Endothelial cell (in vitro differentiated cells): ENCODE measurements at regions not wholly inside any gene's neighbourhood (a gene's known extent, or its start where the extent isn't known, plus 50 kb on each side); places are given as distances from the start of the nearest gene placed in this dataset.

Experiments used
- DNase-seq: peaks from one replicate; pipeline ENCODE4 v3.0.0; 2021; ENCODE audit warnings: low spot score
- H3K27ac Mint-ChIP-seq: one replicate; pipeline ENCODE4 v1.8.0; 2021; ENCODE audit warnings: mixed read lengths, inconsistent platforms; ENCODE audit not compliant: unreplicated experiment
- H3K27me3 Mint-ChIP-seq: one replicate; pipeline ENCODE4 v1.8.0; 2021; ENCODE audit warnings: mild to moderate bottlenecking, moderate library complexity, mixed read lengths, inconsistent platforms; ENCODE audit not compliant: unreplicated experiment
- H3K36me3 Mint-ChIP-seq: one replicate; pipeline ENCODE4 v1.8.0; 2021; ENCODE audit warnings: mild to moderate bottlenecking, low read depth, mixed read lengths, inconsistent platforms; ENCODE audit not compliant: unreplicated experiment
- H3K4me1 Mint-ChIP-seq: one replicate; pipeline ENCODE4 v1.8.0; 2021; ENCODE audit warnings: mild to moderate bottlenecking, mixed read lengths, inconsistent platforms; ENCODE audit not compliant: unreplicated experiment
- H3K4me3 Mint-ChIP-seq: one replicate; pipeline ENCODE4 v1.8.0; 2021; ENCODE audit warnings: mild to moderate bottlenecking, mixed read lengths, inconsistent platforms; ENCODE audit not compliant: unreplicated experiment
- H3K9me3 Mint-ChIP-seq: one replicate; pipeline ENCODE4 v1.8.0; 2021; ENCODE audit warnings: mixed read lengths, inconsistent platforms; ENCODE audit not compliant: unreplicated experiment
- CTCF ChIP-seq: fragments of 200-600 bp; sonication (generic); IDR thresholded peaks from one replicate; pipeline ENCODE4 v1.5.0; 2021; ENCODE audit warnings: antibody characterized with exemption; ENCODE audit not compliant: unreplicated experiment

DNA sequence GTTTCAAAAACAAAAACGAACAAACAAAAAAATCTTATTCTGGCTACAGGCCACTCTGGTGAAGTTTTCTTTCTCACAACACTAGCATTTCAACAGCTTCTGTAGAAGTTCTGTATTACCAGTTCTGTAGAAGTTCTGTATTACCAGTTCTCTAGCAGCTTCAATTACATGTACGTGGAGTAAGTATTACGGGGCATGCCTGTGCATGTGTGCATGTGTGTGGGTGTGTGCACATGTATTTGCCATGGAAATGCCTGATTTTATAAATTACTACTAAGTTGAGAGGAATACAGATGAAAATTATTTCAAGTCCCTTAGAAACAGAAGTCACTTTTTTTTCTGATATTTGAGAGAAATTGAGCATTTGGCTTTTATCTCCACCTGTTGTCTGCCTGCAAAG is 414.2 kb downstream of the FOXO1 start:
- Mint-ChIP-seq H3K9me3 (no peaks in the 10 kb centered on the region), H3K36me3 (peaks cover 4% of the 10 kb centered on the region), H3K27ac (no peak overlapping the region), H3K4me3 (no peak overlapping the region), H3K4me1 (no peaks in the 10 kb centered on the region), H3K27me3 (peaks cover 4% of the 10 kb centered on the region)
- DNase-seq = no peak
- no peak for TF ChIP-seq CTCF

DNA sequence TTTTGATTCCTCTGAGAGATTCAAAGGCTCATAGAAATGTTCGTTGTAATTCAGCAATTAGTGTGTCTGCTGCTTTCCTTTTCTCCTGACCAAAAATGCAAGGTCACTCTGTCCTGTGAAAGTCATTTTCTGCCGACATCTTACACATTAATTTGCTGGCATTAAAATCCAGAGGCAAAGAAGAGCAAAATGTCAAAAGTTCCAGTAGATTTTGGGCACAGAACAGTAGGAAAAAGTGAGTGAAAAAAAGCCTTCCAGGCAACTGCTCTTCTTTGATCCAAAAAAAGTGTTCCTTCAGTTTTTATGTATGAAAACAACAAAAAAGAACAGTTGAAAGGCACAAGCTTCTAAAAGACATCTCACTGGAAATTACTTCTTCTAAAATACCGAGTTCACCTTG is 413.8 kb downstream of the FOXO1 start:
- H3K4me1 Mint-ChIP-seq = no peaks in the 10 kb centered on the region
- H3K36me3 Mint-ChIP-seq = peaks cover 4% of the 10 kb centered on the region
- no peaks in the 10 kb centered on the region for H3K9me3 Mint-ChIP-seq
- DNase-seq = no peak
- no peak for TF ChIP-seq CTCF
- H3K27ac Mint-ChIP-seq = no peak overlapping the region
- no peak overlapping the region for H3K4me3 Mint-ChIP-seq
- H3K27me3 Mint-ChIP-seq = peaks cover 4% of the 10 kb centered on the region

- Mint-ChIP-seq H3K4me3 (no peak overlapping the region), H3K27ac (no peak overlapping the region), H3K9me3 (no peaks in the 10 kb centered on the region), H3K36me3 (peaks cover 4% of the 10 kb centered on the region), H3K4me1 (no peaks in the 10 kb centered on the region), H3K27me3 (no peaks in the 10 kb centered on the region)
- DNase-seq = no peak
- no peak for TF ChIP-seq CTCF
These were observed 412.0 kb downstream of the FOXO1 start for GRCh38 chr13:40254394-40254793.

DNA sequence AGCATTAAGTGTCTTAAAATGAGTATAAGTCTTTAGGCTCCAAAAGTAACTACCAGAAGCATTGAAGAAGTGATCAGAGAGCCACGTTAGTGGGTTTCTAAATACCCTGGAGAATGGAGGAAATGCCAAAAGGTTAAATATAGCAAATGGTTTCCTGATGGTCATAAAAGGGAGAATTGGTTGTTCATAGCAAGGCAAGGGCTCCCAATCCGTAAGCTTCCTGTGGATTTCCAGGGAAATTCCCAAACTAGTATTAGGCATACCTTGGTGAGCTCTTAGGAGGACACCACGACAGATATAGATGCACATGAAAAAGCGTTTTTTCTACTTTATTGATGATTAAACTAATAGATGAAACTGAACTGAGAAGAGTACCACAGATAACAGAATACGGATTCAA is 410.9 kb downstream of the FOXO1 start:
- no peak overlapping the region for H3K4me3 Mint-ChIP-seq
- no peak for TF ChIP-seq CTCF
- no peaks in the 10 kb centered on the region for H3K27me3 Mint-ChIP-seq
- no peak for DNase-seq
- no peak overlapping the region for H3K27ac Mint-ChIP-seq
- H3K4me1 Mint-ChIP-seq = no peaks in the 10 kb centered on the region
- H3K36me3 Mint-ChIP-seq = peaks cover 4% of the 10 kb centered on the region
- no peaks in the 10 kb centered on the region for H3K9me3 Mint-ChIP-seq

DNA sequence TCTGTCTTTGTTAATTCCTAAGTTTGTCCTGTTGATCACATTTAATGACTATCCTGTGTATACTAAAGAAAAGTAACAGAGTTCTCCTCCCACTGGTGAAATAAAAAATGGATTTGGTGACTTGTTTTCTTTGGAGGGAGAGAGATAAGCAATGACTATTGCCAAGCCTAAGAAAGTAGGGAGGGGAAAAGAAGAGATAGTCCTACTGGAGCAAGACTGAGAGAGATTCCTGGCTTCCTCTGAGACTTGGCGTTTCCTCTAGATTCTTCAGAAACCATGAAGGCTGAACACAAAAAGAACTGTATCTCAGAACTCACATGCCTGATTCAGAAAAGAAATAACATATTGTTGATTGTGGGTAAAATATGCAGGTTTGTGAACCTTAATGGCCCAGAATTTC is 406.5 kb downstream of the FOXO1 start:
- no peak overlapping the region for H3K27ac Mint-ChIP-seq
- no peak overlapping the region for H3K4me3 Mint-ChIP-seq
- H3K36me3 Mint-ChIP-seq = no peaks in the 10 kb centered on the region
- H3K27me3 Mint-ChIP-seq = no peaks in the 10 kb centered on the region
- no peak for TF ChIP-seq CTCF
- H3K9me3 Mint-ChIP-seq = no peaks in the 10 kb centered on the region
- peaks cover 14% of the 10 kb centered on the region for H3K4me1 Mint-ChIP-seq
- DNase-seq = no peak
